GM10248 (cell line): ENCODE measurements at regions not wholly inside any gene's neighbourhood (a gene's known extent, or its start where the extent isn't known, plus 50 kb on each side); places are given as distances from the start of the nearest gene placed in this dataset.

ENCODE experiments used
- CTCF ChIA-PET: fragments of 300-600 bp; sonication (Branson Sonifier 250); formaldehyde crosslinking; extraction: SDS; loops from one replicate; lab custom pipeline; 2021; ENCODE audit warnings: antibody characterized with exemption; lab: Yijun Ruan, JAX
- POLR2A ChIA-PET: fragments of 350-650 bp; sonication (Branson Sonifier 250); formaldehyde crosslinking; extraction: SDS; loops from one replicate; lab custom pipeline; 2020; ENCODE audit warnings: antibody characterized with exemption; lab: Yijun Ruan, JAX
- DNase-seq: peaks from one replicate; pipeline ENCODE4 v3.0.0; 2012; ENCODE audit errors: extremely low spot score
- TF ChIP-seq, protein P1 (sequence below): IDR thresholded peaks from 2 replicates; pipeline ENCODE4 v1.5.1; 2012; ENCODE audit warnings: mild to moderate bottlenecking, low read depth; ENCODE audit errors: extremely low read depth, missing control alignments, control extremely low read depth

DNA sequence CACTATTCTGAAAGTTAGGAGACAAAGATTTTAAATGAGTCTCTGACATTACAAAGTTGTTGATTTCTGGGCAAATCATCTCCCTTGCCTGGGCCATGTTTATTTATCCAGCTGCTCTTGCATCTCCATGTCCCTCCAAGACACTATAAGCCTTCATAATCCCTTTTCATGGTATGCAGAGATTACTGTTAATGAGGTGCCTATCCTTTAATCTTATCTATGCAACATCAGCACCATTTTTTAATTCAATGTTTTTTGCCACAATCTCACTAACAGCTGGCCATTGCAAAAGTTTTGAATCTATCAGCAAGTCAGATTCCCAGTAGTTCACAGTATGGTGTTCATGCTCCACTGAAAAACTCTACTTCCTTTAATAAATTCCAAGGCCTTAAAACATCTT, 108.5 kb upstream of the PTPRD start:
- DNase-seq: no peak
- ChIA-PET POLR2A (no interaction called here), CTCF (interaction anchor here (1.2 kb wide), 1 partner anchor 18 kb away, joined by 4 read pairs; no protein-coding TSS in a partner anchor)

DNA sequence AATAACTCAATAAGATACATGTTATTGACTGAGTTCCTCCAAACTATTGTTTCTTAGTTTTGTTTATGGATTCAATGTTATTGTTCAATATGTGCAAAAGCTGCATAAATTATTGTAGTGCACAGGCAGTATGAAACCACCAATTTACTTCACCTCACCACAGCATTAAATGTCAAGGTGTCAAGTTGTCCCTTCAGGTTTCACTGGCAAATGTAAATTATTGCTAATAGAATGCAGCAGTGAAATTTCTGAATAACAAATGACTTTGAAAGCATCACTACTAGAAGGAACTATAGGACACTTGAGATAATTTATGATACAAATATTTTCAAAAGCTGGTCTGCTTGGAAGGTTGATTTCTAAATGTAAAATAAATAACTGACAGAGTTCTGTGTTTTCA, 116.4 kb upstream of the PTPRD start:
- TF ChIP-seq, protein P1, sequence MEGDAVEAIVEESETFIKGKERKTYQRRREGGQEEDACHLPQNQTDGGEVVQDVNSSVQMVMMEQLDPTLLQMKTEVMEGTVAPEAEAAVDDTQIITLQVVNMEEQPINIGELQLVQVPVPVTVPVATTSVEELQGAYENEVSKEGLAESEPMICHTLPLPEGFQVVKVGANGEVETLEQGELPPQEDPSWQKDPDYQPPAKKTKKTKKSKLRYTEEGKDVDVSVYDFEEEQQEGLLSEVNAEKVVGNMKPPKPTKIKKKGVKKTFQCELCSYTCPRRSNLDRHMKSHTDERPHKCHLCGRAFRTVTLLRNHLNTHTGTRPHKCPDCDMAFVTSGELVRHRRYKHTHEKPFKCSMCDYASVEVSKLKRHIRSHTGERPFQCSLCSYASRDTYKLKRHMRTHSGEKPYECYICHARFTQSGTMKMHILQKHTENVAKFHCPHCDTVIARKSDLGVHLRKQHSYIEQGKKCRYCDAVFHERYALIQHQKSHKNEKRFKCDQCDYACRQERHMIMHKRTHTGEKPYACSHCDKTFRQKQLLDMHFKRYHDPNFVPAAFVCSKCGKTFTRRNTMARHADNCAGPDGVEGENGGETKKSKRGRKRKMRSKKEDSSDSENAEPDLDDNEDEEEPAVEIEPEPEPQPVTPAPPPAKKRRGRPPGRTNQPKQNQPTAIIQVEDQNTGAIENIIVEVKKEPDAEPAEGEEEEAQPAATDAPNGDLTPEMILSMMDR: no peak
- POLR2A ChIA-PET: no interaction called here
- CTCF ChIA-PET: no interaction called here
- DNase-seq: no peak

More for the DNA sequence above, 108.5 kb upstream of the PTPRD start:
- TF ChIP-seq, protein P1: no peak

DNA sequence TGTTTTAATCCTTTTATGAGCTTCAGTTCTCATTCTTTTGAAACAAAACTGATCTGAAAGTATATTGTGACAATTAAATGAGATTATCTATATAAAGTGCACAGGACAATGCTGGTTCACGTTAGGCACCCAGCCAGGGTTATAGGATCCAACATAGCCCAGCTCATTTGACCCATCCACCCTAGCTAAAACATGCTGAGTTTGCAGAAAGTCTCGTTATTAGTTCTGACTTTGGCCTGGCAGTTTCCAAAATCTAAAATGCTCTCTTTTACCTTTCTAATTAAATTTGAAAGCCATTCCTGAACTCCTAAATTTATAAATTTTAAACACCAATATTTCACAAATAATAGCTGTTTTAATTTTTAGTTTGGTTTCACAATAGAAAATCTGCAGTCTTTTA, 131.9 kb upstream of the PTPRD start:
- TF ChIP-seq, protein P1: no peak
- ChIA-PET POLR2A (no interaction called here), CTCF (no interaction called here)
- DNase-seq: no peak

DNA sequence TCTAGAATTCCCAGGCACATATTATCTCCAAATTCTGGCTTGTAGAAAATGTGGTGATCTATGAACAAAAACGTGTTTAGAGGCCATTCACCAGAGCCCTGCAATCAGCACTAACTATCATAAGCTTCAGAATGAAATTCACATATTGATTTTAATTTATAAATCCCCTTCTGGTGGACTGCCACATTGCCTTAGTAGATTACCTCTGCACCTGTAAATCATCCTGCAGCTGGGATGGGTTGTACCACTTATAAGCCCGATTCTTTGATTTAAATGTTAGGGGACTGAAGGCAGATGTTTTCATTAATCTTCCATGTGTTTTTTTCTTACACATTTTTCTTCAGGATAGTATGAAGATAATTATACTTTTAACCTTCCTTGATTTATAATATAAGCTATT, 140.7 kb upstream of the PTPRD start:
- DNase-seq: no peak
- ChIA-PET POLR2A (no interaction called here), CTCF (interaction anchor here (1.0 kb wide), 1 partner anchor 12 kb away, joined by 3 read pairs; no protein-coding TSS in a partner anchor)
- TF ChIP-seq, protein P1: no peak

DNA sequence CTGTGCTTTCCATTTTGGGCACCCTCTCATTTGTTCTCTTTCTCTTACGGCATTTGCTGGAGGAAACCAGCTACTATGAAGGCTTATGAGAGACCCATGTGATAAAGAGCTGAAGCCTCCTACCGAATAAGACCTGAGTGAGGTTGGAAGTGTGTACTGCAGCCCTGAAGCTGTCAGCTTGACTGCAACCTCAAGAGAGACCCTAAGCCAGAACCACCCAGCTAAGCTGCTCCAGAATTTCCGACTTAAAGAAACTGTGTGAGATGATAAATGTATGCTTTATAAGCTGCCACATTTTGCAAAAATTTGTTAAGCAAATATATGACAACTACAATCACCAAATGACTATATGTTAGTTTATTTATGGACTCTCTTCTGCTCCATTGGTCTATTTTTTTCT, 151.7 kb upstream of the PTPRD start:
- POLR2A ChIA-PET: no interaction called here
- DNase-seq: no peak
- CTCF ChIA-PET: no interaction called here
- TF ChIP-seq, protein P1: no peak

DNA sequence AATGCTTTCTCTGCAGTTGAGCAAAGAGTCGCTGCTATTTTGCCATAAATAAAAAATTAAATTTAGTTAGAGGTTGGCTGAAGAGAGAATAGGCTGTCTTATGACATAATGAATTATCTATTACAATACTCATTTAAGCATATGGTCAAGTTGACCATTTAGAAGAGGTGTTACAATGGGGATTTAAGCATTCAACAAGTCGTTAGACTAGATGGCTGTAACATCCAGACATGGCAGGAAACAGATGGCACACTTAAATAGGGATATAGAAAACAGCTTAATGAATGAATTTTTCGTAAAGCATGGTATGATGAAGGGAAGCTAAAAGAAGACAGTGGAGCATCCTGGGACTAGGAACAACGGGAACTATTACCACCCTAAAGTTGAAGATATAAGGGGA, 160.3 kb upstream of the PTPRD start:
- POLR2A ChIA-PET: no interaction called here
- CTCF ChIA-PET: no interaction called here
- TF ChIP-seq, protein P1: no peak
- DNase-seq: no peak

DNA sequence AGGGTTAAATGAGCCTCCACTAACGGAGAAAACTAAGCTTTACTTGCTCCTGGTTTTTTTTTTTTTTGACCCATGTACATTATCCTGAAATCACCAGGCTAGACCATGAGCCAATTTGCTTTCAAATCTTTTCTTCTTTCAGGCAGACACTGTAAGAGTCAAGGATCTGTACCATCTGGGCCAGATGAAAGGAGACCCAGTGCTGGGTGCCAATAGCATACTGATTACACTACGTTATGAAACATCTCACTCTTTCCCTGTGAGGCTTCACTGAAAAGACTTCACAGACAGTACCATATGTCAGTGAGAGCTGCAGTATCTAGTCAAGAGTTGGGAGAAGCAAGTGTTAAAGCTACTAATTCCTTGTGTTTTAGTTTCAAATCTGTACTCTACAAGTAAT, 161.2 kb upstream of the PTPRD start:
- CTCF ChIA-PET: no interaction called here
- TF ChIP-seq, protein P1: no peak
- DNase-seq: no peak
- POLR2A ChIA-PET: no interaction called here
